Right renal pelvis (tissue), 4 donors: ENCODE measurements at regions not wholly inside any gene's neighbourhood (a gene's known extent, or its start where the extent isn't known, plus 50 kb on each side); places are given as distances from the start of the nearest gene placed in this dataset.

Experiments used
- DNase-seq, 4 donors: peaks; one replicate each; pipeline ENCODE4 v3.0.0-alpha.2; 2013; ENCODE audit warnings: low read depth in 4 of 4, low spot score in 3 of 4, missing footprints in 1 of 4

DNA sequence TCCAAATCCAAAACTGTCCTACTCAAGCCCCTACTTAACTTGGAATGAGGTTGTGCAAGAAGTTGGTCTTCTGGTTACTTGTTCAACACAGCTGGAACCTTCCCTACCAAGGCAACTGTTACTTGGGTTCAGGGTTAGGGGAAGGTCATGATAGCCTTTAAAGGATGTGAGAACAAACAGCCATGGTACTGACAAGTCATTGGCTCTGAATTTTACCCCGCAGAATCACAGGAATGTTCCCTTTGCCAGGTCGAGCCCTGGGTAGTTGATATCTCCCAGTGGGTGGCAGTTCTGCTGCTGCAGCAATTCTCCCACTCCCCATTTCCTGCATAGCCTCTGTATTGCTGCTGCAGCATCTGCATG, 396.1 kb upstream of the MPDZ start:
- no peak for DNase-seq

DNA sequence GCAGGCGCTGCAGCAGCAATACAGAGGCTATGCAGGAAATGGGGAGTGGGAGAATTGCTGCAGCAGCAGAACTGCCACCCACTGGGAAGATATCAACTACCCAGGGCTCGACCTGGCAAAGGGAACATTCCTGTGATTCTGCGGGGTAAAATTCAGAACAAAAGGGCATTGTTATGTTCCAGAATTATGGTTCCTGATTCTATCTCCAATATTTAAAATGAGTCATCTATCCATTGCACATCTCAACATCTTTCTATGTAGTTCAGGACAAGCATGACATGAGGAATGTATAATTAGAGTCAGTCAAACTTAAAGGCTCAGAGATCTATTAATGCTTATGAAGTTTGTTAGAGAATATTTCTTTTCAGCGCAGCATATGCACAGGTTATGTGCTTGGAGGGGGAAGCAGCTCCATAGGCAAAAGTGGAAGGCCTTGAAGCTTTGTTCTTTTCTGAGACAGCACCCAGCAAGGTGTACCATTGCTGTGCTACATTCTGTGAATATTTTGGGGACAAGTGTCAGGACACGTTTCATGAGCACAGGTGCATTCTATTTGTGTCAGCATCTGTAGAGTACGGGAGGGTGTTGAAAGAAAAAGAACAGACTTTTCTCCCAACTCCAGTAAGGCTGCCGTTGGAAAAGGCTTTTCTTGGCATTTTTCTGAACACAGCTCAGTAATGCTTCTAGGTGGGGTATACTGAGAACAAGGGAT, 395.6 kb upstream of the MPDZ start:
- no peak for DNase-seq

DNA sequence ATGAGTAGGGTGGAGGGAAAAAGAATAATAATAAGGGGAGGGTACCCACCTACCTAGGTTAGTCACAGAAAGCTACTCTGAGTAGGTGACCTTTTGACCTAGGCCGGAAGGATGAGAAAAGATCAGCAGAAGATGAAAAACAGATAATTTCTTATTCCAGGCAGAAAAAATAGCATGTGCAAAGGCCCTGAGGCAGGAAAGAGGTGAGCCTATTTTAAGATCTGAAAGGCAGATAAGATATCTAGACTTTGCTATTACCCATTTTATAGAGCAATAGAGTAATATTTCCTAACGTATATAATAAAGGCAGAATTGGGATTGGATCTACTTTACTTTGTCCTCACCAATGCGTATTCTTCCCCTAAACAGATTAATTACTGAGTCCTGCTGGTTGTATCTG, 393.9 kb upstream of the MPDZ start:
- no peak for DNase-seq

DNA sequence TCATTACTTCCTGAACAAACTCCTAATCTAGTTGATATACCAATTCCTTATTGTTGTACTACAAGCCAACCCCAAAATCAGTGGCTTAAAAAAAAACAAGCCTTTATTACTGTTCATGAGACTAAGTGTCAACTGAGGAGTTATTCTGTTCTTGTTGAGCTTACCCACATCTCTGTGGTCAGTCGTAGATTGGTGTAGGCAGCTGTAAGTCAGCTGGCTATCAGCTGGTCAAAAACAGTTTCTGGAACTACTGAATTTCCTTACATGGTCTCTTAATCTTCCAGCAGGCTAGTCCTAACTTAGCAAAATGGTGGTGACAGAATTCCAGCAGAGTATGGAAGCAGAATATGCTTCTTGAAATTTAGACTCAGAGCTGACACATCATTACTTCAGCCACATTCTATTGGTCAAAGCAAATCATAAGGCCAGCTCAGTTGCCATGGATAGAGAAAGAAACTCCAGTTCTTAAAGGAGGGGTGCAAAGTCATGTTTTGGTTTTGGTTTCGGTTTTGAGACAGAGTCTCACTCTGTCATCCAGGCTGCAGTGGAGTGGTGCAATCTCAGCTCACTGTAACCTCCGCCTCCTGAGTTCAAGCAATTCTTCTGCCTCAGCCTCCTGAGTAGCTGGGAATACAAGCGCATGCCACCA, 386.1 kb upstream of the MPDZ start:
- no peak for DNase-seq

GRCh38 chr9:13661014-13661413, 381.5 kb upstream of the MPDZ start:
- no peak for DNase-seq

GRCh38 chr9:13651969-13652663, 372.6 kb upstream of the MPDZ start:
- DNase-seq, result no peak

GRCh38 chr9:13651526-13651925, 372.0 kb upstream of the MPDZ start:
- DNase-seq, result no peak

GRCh38 chr9:13648676-13649075, 369.2 kb upstream of the MPDZ start:
- no peak for DNase-seq

- no peak for DNase-seq
Observed at GRCh38 chr9:13648068-13648467, 368.6 kb upstream of the MPDZ start.

DNA sequence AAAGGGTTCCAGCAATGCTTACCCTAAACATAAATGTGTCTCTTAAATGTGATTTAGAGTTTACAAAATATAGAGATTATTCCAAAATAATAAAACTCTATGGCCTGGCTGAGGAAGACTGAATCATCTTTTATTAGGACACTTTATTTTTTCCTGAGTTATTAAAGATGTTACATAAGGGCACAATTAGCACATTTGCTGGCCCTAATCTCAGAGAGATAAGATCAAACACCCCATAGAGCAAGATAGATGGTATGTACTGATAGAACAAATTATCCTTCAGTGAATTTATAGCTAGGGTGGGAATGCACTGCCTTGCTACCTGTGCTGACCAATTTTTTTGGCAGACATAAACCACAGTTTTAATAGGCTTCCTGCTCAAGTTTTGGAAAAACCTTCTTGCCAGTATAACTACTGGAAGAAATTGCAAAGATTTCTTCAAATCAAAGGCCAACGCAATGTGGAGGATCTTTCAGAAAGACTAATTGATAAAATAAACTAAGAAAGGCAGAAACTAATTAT, 367.1 kb upstream of the MPDZ start:
- no peak for DNase-seq

DNA sequence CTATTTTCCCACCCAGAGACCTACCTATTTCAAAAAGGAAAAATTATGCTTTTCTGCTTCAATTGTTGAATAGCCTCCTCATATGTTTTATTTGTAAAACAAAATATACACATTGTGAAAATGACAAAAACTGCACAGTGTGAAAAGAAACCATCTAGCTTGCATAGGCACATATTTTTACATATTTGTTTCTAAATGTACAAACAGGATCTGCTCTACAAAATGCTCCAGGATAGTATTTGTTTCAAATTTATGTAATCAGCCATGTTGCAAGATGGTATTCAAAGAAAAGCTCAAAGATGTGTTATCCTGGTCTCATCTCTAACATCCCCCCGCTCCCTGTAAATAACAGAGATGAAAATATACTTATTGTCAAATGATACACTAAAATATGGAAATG, 366.1 kb upstream of the MPDZ start:
- DNase-seq, result no peak

- no peak for DNase-seq
Observed at GRCh38 chr9:13644675-13645074, 365.2 kb upstream of the MPDZ start.

- no peak for DNase-seq
Observed at GRCh38 chr9:13642646-13643045, 363.2 kb upstream of the MPDZ start.

DNA sequence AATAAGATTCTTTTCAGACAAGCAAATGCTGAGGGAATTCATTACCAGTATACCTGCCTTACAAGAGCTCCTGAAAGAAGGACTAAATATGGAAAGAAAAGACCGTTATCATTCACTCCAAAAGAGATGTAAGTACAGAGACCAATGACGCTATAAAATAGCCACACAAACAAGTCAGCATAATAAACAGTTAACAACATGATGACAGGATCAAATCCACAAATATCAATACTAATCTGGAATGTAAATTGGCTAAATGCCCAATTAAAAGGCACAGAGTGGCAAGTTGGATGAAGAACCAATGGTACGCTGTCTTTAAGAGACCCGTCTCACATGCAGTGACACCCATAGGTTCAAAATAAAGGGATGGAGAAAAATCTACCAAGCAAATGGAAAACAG, 349.6 kb upstream of the MPDZ start:
- DNase-seq, result no peak

- DNase-seq, result no peak
Observed at GRCh38 chr9:13628526-13628925, 349.0 kb upstream of the MPDZ start.

- no peak for DNase-seq
Observed at GRCh38 chr9:13627502-13627901, 348.0 kb upstream of the MPDZ start.

DNA sequence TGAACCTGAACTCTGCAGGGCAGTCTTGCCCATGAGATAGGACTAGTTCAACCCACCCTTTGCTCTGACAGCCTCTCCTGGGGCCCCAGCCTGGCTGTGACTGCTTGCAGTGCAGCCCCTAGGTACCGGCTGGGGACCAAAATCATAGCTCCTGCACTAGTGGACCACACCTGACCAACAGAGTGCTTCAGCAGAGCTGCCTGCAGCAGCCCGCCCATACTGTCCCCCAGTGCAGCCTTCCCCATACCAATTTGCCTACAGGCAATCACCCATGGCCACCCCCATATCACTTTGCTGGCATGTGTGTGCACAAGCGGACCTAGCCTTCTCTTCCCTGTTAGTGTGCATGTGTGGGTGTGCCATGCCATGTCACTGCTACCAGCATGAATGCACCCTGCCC, 347.6 kb upstream of the MPDZ start:
- DNase-seq, result no peak

DNA sequence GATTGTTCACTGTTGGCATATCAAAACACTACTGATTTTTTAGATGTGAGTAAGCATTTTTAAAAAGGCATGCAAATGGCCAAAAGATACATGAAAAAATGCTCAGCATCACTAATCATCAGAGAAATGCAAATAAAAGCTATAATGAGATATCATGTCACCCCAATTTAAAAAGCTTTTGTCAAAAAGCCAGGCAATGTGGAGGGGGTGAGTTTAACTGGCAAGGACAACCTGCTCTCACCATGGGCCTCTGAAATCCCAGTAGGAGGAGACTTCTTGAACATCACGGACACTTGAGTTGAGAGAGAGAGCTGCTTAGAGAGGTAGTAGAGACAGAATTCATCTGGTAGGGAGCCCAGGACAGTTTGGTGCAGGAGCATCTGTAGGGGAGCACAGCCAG, 347.1 kb upstream of the MPDZ start:
- no peak for DNase-seq

GRCh38 chr9:13621872-13622564, 342.5 kb upstream of the MPDZ start:
- DNase-seq, result no peak

GRCh38 chr9:13616491-13617035, 337.1 kb upstream of the MPDZ start:
- DNase-seq, result no peak
